PC-9 (cell line): ENCODE measurements at regions not wholly inside any gene's neighbourhood (a gene's known extent, or its start where the extent isn't known, plus 50 kb on each side); places are given as distances from the start of the nearest gene placed in this dataset.

Experiments
- EZH2 ChIP-seq: fragments of 200-600 bp; sonication (generic); IDR thresholded peaks from 2 replicates; pipeline ENCODE4 v1.8.0; 2017; ENCODE audit warnings: antibody characterized with exemption, low read depth
- TF ChIP-seq, protein P1 (sequence below): fragments of 200-600 bp; sonication (generic); conservative IDR thresholded peaks from 2 replicates; pipeline ENCODE4 v1.6.1; 2017; ENCODE audit warnings: mixed run types, antibody characterized with exemption, mild to moderate bottlenecking, moderate library complexity

DNA sequence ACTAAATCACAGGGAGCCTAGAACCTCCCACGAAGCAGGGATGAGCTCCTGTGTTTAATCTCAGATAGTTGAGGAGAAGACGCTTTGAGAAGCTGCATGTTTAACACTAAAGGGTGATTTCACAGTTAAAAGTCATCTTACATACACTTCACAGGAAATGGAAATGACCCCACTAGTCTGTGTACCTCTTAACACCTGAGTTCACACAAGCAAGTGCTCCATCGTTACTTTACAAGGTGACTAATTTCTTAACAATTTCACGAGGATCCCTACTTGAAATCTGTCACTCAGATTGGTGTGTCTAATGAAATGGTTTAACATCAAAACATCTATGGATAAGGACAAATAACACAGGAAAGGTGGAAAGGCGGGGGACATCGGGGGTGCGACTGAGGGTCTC is 93.8 kb upstream of the RPS6KA2 start:
- TF ChIP-seq, protein P1, sequence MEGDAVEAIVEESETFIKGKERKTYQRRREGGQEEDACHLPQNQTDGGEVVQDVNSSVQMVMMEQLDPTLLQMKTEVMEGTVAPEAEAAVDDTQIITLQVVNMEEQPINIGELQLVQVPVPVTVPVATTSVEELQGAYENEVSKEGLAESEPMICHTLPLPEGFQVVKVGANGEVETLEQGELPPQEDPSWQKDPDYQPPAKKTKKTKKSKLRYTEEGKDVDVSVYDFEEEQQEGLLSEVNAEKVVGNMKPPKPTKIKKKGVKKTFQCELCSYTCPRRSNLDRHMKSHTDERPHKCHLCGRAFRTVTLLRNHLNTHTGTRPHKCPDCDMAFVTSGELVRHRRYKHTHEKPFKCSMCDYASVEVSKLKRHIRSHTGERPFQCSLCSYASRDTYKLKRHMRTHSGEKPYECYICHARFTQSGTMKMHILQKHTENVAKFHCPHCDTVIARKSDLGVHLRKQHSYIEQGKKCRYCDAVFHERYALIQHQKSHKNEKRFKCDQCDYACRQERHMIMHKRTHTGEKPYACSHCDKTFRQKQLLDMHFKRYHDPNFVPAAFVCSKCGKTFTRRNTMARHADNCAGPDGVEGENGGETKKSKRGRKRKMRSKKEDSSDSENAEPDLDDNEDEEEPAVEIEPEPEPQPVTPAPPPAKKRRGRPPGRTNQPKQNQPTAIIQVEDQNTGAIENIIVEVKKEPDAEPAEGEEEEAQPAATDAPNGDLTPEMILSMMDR: no peak
- TF ChIP-seq EZH2: no peak
